HG02759 (cell line): ENCODE measurements at regions not wholly inside any gene's neighbourhood (a gene's known extent, or its start where the extent isn't known, plus 50 kb on each side); places are given as distances from the start of the nearest gene placed in this dataset.

Experiments used
- ATAC-seq: cut with Tn5 transposase; IDR thresholded peaks from one replicate; pipeline ENCODE4 v1.9.1; 2021; ENCODE audit warnings: mild to moderate bottlenecking, moderate library complexity; ENCODE audit not compliant: unreplicated experiment

DNA sequence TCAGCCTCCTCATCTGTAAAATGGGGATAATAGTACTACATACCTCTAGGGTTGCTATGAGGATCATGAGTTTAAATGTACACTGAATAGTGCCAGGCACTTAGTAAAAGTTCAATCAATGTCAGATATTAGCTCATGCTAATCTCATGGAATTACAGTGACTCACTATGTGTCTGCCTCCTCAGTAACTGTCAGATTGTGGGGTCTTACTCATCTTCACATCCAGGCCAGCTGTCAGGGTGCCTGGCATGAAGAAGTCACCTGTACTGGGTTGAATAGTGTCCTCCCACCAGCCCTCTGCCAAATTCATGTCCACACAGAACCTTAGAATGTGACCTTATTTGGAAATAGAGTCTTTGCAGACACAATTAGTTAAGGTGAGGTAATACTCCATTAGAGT, 54.3 kb upstream of the STIM2 start:
- no peak for ATAC-seq

- ATAC-seq: peak; percentile 38
Measured at GRCh38 chr4:26807330-26807729, 53.3 kb upstream of the STIM2 start.

GRCh38 chr4:26809811-26810210, 50.8 kb upstream of the STIM2 start:
- ATAC-seq: no peak
